Right renal cortex interstitium (tissue), 3 donors: ENCODE measurements at regions not wholly inside any gene's neighbourhood (a gene's known extent, or its start where the extent isn't known, plus 50 kb on each side); places are given as distances from the start of the nearest gene placed in this dataset.

Experiments used
- DNase-seq, 3 donors: peaks; one replicate each; pipeline ENCODE4 v3.0.0-alpha.2; 2013; ENCODE audit warnings: low read depth in 3 of 3, low spot score in 2 of 3

- no peak for DNase-seq
Measured at GRCh38 chr5:174307031-174307408, 261.5 kb downstream of the NSG2 start.

DNA sequence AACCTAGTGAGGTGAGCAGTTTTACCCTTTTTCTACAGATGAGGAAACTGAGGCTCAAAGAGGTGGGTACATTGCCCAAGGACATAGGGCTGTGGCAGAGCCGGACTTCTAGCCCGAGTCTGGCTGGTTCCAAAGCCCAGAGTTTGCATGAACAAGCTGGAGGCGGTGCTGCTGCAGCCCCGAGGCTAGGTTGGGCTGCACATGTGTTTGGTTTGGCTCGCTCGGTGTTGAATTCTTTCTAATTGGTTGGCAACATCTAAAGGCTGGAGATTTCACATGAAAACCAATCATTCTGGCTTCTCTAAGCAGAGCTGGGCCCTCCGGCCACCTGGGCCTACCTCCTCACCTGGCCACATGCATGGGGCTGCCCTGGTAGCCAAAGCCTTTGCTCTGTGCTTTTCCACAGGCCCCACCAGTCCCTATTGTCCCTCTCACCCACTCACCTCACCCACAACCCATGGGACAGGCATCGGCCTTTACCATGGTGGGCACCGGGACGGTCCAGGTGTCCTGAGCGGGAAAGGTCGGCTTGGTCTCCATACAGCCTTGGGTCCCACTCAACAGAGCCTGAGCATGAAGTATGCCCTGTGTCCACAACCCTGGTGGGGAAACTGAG, 262.3 kb downstream of the NSG2 start:
- no peak for DNase-seq

DNA sequence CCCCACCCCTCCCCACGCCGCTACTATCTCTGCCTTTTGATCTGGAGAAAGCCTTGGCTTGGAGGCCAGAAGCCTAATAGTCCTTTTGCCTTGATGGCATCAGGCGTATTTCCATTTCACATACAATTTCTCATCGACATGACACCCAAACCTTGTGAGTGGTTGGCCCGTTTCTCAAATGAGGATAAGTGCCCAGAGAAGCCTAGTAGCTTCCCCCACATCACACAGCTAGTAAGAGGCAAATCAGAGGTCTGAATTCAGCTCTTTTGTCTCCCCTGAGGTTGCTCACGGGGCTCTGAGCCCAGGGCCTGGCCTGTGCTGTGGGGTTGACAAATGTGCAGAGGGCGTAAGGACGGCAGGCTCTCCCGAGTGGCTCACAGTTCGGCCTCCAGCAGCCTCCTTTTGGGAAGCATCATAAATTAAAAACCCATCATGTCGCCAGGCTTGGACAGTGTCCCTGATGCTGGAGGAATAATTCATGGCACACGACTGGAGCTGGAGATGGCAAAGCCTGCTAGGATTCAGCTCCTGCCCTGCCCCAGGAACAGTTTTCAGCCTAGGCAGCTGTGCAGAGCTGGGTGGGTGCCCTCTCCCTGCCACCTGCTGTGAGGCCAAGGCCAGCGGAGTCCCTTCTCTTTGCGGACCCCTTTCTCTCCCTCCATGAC, 263.8 kb downstream of the NSG2 start:
- DNase-seq, result no peak

DNA sequence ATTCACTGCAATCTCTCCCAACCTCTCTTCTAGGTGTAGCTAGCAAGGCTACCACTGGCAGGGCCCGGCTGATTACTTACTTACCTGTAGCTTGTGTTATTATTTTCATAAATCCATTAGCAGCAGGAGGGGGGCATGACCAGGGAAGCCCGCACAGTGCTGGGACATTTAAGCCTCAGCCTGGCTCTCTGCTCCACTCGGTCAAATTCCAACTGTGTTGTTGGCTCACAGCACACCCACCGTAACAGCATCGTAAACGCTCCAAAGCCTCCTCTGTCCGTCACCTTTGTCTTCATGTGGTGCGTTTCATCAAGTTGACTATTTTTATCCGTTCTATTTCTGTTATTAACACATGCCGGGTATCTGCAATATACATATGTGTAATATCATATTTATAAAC, 264.7 kb downstream of the NSG2 start:
- no peak for DNase-seq

GRCh38 chr5:174310706-174311105, 265.2 kb downstream of the NSG2 start:
- DNase-seq, result no peak

DNA sequence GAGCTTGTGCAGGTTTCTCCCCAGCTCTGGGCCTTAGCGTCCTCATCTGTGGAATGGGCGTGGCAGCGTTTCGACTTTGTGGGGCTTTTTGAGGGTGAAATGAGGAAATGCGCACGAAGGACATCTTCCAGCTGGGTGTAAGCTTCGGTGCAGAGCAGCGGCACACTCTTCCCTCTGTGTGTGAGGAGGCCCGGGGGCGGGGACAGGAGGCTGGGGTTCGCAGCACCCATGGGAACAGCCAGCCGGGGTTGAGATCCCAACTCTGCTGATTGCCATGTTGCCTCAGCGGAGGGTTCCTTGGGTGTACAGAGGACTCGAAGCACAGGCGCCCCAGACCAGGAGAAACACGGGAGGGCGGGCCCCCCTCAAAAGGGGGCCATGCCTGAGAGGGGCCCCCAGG, 265.6 kb downstream of the NSG2 start:
- no peak for DNase-seq

- peak in 1 of 3 donors; percentile 21 for DNase-seq
Measured at GRCh38 chr5:174311531-174312269, 266.2 kb downstream of the NSG2 start.

DNA sequence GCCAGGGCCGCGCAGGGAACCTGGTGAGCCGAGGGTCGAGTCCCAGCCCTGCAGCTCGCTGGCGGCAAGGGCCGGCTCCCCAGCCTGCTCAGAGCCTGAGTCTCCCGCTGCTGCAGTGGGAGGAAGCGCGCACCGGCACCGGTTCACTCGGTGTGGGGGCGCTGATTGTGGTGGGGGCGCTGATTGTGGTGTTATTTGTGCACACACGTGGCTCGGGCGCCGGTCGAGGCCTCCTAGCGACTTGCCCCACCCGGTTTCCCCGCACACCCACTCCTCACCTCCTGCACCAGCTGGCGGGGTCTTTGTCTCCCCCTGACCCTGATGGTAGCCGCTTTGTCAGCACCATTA, 266.7 kb downstream of the NSG2 start:
- no peak for DNase-seq

DNA sequence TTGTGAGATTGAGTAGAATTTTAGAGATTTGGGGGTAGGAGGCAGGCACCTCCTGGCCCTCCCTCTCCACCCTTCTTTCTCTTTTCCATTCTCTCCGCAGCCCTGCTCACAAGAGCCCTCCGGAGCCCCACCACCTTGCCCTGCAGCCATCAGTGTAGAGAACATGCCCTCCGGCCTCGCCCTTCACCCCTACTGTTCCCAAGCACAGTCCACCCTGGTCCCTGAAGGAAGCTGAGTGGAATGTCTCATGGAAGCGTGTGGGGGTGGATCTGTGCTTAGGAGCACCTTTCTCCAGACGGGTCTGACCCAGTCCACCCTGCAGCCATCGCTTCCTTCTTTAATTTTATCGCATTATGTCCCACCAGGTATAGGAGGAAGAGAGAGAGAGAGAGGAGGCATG, 267.1 kb downstream of the NSG2 start:
- no peak for DNase-seq

DNA sequence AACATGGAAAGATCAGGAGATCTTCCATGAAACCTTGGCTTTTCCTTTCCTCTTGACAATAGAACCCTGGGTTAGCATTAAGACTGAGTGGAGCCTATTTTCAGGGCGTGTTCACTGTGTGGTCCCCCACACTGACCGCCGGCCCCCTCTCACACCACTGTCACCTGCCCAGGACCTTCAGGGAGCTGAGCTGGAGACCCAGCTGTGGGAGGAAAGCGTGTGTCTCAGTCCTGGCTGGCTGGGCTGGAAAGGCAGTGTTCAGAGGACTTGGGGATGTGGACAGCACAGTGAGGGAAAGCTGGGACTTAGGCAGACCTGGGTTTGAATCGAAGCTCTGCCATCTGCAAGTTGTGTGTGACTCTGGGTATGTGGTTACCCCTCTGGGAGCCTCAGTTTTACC, 268.1 kb downstream of the NSG2 start:
- DNase-seq, result no peak

DNA sequence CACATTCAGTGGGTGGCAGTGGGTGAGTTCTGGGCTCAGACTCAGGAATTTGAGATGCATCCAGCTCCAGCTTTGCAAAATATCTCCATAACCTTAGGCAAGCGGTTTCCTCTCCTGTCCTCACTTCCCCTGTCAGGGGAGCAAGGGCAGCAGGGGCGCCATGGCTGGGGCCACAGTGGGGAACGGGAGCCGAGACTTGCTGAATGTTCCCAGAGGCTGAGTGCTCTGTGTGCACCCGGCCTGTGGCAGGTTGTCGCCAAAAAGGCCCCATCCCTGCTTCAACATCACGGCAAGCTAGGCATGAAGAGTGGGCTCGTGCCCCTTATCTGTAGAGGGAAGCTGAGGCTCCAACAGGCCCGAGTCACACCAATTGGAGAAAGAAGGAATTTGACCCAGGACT, 268.8 kb downstream of the NSG2 start:
- no peak for DNase-seq

- DNase-seq, result no peak
Measured at GRCh38 chr5:174315471-174315870, 270.0 kb downstream of the NSG2 start.

- DNase-seq, result no peak
Measured at GRCh38 chr5:174315871-174316270, 270.4 kb downstream of the NSG2 start.

DNA sequence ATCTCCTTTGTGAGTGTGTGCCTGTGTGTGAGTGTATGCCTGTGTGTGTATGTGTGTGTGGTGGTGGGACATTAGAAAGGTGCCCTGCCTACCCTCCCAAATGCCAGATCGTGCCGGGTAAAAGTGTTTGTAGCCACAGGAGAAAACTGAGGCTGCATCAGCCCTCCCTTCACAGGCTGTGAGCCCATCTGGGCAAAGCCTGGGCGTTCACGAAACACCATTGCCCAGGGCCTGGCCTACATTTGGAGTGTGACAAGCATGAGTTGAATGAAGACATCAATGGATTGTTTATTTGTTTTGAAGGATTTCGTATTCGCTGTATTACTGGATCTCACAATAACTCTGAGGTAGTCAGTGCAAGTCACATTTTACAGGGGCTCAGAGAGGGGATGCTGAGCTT, 270.8 kb downstream of the NSG2 start:
- no peak for DNase-seq

GRCh38 chr5:174317256-174317894, 271.9 kb downstream of the NSG2 start:
- no peak for DNase-seq

GRCh38 chr5:174318578-174318977, 273.1 kb downstream of the NSG2 start:
- DNase-seq, result no peak

GRCh38 chr5:174319551-174319950, 274.0 kb downstream of the NSG2 start:
- no peak for DNase-seq

DNA sequence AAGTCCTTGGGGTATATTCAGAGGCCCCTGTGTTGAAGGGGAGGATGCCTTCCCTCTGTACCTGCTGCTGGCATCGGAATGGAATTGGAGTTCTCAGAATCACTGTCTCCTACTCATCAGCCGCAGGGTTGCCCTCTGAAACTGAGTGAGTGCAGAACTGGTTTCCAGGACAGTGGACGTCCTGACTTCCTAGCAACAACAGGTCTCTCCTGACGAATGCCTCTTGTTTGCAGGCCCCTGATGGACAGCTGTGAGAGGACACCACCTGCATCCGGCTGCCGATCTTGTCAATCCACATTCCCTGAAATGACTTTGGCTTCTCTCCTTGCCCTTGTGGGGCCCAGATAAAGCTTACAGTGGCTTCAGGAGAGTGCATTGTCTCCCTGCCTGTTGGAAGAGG, 274.5 kb downstream of the NSG2 start:
- no peak for DNase-seq

- DNase-seq, result no peak
Measured at GRCh38 chr5:174323878-174324281, 278.4 kb downstream of the NSG2 start.

DNA sequence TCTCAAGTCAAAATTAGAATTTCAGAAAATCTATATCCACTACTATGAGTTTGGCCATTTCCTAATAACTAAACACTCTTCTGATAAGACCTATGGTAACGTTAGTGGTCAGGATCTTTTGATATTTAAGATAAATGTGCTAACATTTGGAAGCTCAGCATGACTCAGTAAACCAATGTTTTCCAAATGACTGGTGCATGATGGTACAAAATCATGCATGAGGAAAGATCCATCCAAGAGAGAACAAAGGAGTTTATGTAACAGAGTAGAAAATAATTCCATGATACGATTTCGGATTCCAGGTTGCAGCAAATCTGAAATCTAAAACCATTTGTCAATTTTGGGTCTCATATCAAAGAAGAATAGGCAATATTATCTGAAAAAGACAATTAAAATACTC, 279.2 kb downstream of the NSG2 start:
- no peak for DNase-seq

DNA sequence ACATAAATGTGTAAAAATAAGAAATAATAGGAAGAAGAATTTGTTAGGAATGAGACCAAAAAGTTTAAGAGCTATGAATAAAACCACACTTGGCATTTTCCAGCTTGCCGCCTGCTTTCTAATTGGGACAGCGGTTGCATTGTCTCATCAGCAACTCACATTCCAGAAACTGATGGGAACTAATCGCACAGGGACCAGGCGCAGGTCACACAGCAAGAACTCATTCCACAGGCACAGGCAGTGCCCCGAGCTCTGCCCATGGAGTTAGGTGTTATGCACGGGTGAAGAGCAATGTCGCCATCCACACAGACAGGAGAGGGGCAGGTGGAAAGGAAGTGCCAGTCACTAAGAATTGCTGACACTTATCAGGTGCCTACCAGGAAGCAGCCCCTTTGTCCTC, 279.9 kb downstream of the NSG2 start:
- no peak for DNase-seq

GRCh38 chr5:174325961-174326360, 280.5 kb downstream of the NSG2 start:
- no peak for DNase-seq
